ENCODE measurements at regions not wholly inside any gene's neighbourhood (a gene's known extent, or its start where the extent isn't known, plus 50 kb on each side); places are given as distances from the start of the nearest gene placed in this dataset.

DNA sequence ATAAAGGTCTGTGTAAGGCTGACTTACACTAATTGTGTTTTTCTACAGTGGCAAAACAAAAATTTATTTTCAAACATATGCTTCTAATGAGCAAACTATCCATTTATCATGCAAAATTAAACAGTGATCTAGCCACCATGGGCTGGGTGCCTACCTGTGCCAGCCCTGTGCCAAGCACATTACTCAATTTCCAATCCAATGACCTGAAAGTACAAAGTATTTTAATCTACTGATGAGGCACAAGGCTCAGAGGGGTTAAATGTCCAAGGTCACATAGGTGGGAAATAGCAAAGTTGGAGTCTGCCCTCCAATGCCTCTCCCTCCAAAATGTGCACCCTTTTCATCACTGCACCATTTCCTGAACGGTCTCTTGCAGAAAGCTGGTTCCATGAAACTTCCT, 279.1 kb upstream of the FMN2 start:
- H3K27ac ChIP-seq (ENCODE audit: low read length) = no peak overlapping the region
- peaks cover 0 to 4% of the 10 kb centered on the region in 2 donors for H3K4me1 ChIP-seq (ENCODE audit: control insufficient read depth in 1 of 2, insufficient read depth in 2 of 2, low read length in 2 of 2)
- H3K4me3 ChIP-seq (ENCODE audit: low read depth in 1 of 2, low read length in 2 of 2) = no peak overlapping the region
- H3K36me3 ChIP-seq (ENCODE audit: control insufficient read depth in 1 of 2, insufficient read depth in 2 of 2, low read length in 2 of 2) = no peaks in the 10 kb centered on the region
- H3K9me3 ChIP-seq (ENCODE audit: control insufficient read depth in 1 of 2, low read length in 2 of 2) = no peaks in the 10 kb centered on the region
- no peaks in the 10 kb centered on the region for H3K27me3 ChIP-seq (ENCODE audit: low read depth, low read length)

DNA sequence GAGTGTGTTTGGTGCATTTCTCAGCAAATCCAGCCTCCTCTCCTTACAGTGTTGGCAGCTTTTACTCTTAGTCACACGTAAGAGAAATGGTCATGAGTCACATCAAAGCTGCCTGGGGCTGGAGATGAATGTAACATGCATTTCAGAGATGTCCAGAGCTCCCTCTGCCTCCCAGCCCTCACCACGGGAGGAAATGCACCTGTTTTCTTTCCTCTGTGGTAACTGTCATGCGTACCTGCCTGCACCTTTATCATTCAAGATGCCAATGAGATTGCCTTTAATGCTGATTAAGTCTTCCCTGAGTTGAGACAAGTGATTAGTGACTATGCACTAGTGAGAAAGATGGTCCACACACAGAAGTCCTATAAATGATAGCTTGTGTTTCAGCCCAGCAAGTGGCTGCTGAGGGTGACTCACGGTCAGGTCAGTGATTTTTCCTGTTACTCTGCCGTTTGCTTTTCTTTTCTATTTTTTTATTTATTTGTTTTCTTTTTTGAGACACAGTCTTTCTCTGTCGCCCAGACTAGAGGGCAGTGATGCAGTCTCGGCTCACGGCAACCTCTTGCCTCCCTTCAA, 277.3 kb upstream of the FMN2 start:
- H3K27me3 ChIP-seq (ENCODE audit: low read depth, low read length) = no peaks in the 10 kb centered on the region
- no peaks in the 10 kb centered on the region for H3K36me3 ChIP-seq (ENCODE audit: control insufficient read depth in 1 of 2, insufficient read depth in 2 of 2, low read length in 2 of 2)
- H3K27ac ChIP-seq (ENCODE audit: low read length) = no peak overlapping the region
- peaks cover 0 to 4% of the 10 kb centered on the region in 2 donors for H3K4me1 ChIP-seq (ENCODE audit: control insufficient read depth in 1 of 2, insufficient read depth in 2 of 2, low read length in 2 of 2)
- no peak overlapping the region for H3K4me3 ChIP-seq (ENCODE audit: low read depth in 1 of 2, low read length in 2 of 2)
- no peaks in the 10 kb centered on the region for H3K9me3 ChIP-seq (ENCODE audit: control insufficient read depth in 1 of 2, low read length in 2 of 2)

DNA sequence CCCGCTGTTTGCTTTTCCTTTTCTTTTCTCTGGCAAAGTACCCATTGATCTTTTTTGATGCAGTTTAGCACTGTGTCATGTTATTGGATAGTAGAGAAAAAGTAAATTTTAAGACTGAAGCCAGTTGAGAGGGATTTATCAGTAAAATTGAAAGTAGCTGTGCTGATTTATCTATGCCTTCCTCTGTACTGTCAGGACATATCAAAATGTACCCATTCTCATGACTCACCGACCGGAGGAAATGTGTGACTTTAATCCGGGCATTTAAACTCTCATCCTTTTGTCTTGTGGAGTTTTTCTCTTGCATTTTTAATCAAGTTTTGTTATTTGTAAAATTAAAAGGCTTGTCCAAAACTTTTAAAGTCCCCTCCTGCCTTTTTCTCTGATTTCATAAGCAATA, 276.6 kb upstream of the FMN2 start:
- no peak overlapping the region for H3K4me3 ChIP-seq (ENCODE audit: low read depth in 1 of 2, low read length in 2 of 2)

DNA sequence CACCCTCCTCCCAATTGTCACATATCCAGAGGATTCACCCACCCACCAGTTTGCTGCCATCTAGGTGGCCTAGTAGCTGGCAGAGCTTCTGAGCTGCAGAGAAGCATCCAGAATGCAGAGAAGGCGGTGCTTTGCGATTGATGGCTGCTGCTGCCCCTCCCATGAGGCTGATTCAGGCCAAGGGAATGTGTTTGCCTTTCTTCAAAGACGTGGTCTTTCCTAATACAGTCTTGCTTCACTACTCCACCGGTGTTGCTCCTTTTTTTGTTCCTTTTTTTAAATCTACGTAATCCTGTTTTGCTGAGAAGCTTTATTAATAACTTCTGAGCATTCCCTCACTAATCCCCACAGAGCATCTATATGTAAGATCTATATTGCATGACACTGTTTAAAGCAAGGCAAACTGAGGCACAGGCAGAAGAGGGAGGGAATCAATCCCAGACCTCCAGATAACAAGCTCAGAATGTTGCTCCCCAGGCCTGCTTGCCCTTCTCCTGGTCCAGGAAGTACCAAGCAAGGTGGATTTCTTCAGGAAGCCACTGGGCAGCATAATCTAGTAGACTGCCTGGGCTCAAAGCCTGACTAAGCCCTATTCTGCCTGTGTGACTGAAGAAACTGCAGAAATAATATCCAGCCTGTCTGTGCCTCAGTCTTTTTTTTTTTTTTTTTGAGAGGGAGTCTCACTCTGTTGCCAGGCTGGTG, 275.5 kb upstream of the FMN2 start:
- Histone ChIP-seq H3K27ac (ENCODE audit: low read length) (peak overlapping the region; percentile 80), H3K4me1 (ENCODE audit: control insufficient read depth in 1 of 2, insufficient read depth in 2 of 2, low read length in 2 of 2) (no peaks in the 10 kb centered on the region), H3K4me3 (ENCODE audit: low read depth in 1 of 2, low read length in 2 of 2) (no peak overlapping the region), H3K27me3 (ENCODE audit: low read depth, low read length) (no peaks in the 10 kb centered on the region), H3K36me3 (ENCODE audit: control insufficient read depth in 1 of 2, insufficient read depth in 2 of 2, low read length in 2 of 2) (no peaks in the 10 kb centered on the region), H3K9me3 (ENCODE audit: control insufficient read depth in 1 of 2, low read length in 2 of 2) (no peaks in the 10 kb centered on the region)

More for the DNA sequence above, 276.6 kb upstream of the FMN2 start:
- H3K9me3 ChIP-seq (ENCODE audit: control insufficient read depth in 1 of 2, low read length in 2 of 2) = no peaks in the 10 kb centered on the region
- H3K4me1 ChIP-seq (ENCODE audit: control insufficient read depth in 1 of 2, insufficient read depth in 2 of 2, low read length in 2 of 2) = peaks cover 0 to under 1% of the 10 kb centered on the region in 2 donors
- H3K27ac ChIP-seq (ENCODE audit: low read length) = no peak overlapping the region
- H3K36me3 ChIP-seq (ENCODE audit: control insufficient read depth in 1 of 2, insufficient read depth in 2 of 2, low read length in 2 of 2) = no peaks in the 10 kb centered on the region
- H3K27me3 ChIP-seq (ENCODE audit: low read depth, low read length) = no peaks in the 10 kb centered on the region

DNA sequence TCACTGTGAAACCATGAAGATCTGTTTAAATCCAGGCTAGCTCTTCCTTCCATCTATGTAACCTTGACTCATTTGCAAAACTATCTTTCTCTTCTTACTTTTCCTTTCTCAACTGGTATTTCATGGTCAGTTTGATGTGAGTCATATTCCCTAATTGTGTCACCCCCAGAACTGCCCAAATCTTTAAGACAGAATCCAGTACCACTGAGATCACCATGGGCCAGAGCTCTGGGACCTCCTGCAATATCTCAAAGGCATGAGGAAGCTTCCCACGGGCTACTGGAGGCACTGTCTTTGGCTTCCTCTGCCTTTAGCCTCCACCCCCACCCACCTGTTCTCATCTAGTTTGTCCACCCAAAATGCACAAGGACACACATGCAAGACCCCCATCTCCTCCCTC, 274.4 kb upstream of the FMN2 start:
- Histone ChIP-seq H3K4me3 (ENCODE audit: low read depth in 1 of 2, low read length in 2 of 2) (no peak overlapping the region), H3K4me1 (ENCODE audit: control insufficient read depth in 1 of 2, insufficient read depth in 2 of 2, low read length in 2 of 2) (no peaks in the 10 kb centered on the region), H3K9me3 (ENCODE audit: control insufficient read depth in 1 of 2, low read length in 2 of 2) (no peaks in the 10 kb centered on the region), H3K27me3 (ENCODE audit: low read depth, low read length) (no peaks in the 10 kb centered on the region), H3K36me3 (ENCODE audit: control insufficient read depth in 1 of 2, insufficient read depth in 2 of 2, low read length in 2 of 2) (no peaks in the 10 kb centered on the region), H3K27ac (ENCODE audit: low read length) (peak overlapping the region; percentile 80)

DNA sequence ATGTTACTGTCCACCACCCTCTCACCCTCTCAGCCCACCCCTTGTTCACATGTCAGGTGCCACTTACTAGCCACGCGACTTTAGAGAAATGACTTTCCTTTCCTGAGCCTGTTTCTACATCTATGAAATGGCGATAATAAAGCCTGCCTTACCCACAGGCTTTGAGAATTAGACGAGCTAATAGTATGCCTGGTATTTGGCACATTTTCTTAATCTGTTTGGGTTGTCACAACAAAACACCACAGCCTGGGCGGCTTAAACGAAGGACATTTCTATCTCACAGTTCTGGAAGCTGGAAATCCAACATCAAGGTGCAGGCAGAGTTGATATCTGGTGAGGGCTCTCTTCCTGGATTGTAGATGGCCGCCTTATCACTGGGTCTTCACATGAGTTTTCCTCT, 273.9 kb upstream of the FMN2 start:
- Histone ChIP-seq H3K4me1 (ENCODE audit: control insufficient read depth in 1 of 2, insufficient read depth in 2 of 2, low read length in 2 of 2) (no peaks in the 10 kb centered on the region), H3K27ac (ENCODE audit: low read length) (peak overlapping the region; percentile 80), H3K9me3 (ENCODE audit: control insufficient read depth in 1 of 2, low read length in 2 of 2) (no peaks in the 10 kb centered on the region), H3K4me3 (ENCODE audit: low read depth in 1 of 2, low read length in 2 of 2) (no peak overlapping the region), H3K36me3 (ENCODE audit: control insufficient read depth in 1 of 2, insufficient read depth in 2 of 2, low read length in 2 of 2) (no peaks in the 10 kb centered on the region), H3K27me3 (ENCODE audit: low read depth, low read length) (no peaks in the 10 kb centered on the region)

DNA sequence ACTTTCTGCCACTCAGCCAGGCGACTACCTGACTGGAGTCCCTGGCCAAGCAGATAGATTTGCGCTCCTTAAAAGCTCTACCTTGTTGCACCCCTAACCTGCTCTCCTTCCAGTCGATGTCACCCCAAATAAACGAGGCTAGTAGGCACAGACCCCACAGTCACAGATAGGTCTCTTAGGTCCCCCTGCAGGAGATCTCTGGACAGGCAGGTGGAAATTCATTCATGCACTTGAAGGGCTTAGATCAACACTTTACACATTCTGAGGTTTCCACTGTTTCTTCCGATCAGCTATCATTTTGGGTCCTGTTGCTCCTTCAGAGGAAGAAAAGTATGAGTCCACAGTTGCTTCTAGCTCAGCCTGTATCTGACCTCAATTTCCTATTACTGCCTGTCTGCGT, 272.6 kb upstream of the FMN2 start:
- H3K27ac ChIP-seq (ENCODE audit: low read length) = no peak overlapping the region
- no peaks in the 10 kb centered on the region for H3K36me3 ChIP-seq (ENCODE audit: control insufficient read depth in 1 of 2, insufficient read depth in 2 of 2, low read length in 2 of 2)
- no peaks in the 10 kb centered on the region for H3K27me3 ChIP-seq (ENCODE audit: low read depth, low read length)
- H3K4me1 ChIP-seq (ENCODE audit: control insufficient read depth in 1 of 2, insufficient read depth in 2 of 2, low read length in 2 of 2) = no peaks in the 10 kb centered on the region
- H3K4me3 ChIP-seq (ENCODE audit: low read depth in 1 of 2, low read length in 2 of 2) = no peak overlapping the region
- H3K9me3 ChIP-seq (ENCODE audit: control insufficient read depth in 1 of 2, low read length in 2 of 2) = no peaks in the 10 kb centered on the region

DNA sequence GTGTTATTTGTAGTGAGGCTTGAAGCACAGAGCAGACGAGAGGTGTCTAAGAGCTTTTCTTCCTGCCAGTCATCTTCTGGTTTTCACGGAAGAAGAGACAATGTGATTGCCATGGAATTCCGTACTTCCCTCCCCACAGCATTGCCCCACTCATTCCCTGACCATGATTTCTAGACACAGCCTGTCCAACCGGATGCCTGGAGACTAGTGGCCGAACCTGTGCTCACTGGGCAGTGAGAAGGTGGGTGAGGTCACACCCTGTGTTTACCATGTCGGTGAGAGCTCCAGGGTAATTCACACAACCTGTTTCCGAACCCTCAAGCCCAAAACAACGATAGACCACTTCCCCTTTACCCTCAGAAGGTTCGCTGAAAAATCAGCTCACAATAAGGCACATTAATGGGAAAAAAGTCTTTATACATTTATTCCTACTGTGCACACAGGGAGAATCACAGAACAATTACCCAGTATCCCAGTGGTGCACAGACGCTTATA, 271.9 kb upstream of the FMN2 start:
- Histone ChIP-seq H3K9me3 (ENCODE audit: control insufficient read depth in 1 of 2, low read length in 2 of 2) (no peaks in the 10 kb centered on the region), H3K27me3 (ENCODE audit: low read depth, low read length) (no peaks in the 10 kb centered on the region), H3K36me3 (ENCODE audit: control insufficient read depth in 1 of 2, insufficient read depth in 2 of 2, low read length in 2 of 2) (no peaks in the 10 kb centered on the region), H3K27ac (ENCODE audit: low read length) (no peak overlapping the region), H3K4me3 (ENCODE audit: low read depth in 1 of 2, low read length in 2 of 2) (no peak overlapping the region), H3K4me1 (ENCODE audit: control insufficient read depth in 1 of 2, insufficient read depth in 2 of 2, low read length in 2 of 2) (no peaks in the 10 kb centered on the region)

DNA sequence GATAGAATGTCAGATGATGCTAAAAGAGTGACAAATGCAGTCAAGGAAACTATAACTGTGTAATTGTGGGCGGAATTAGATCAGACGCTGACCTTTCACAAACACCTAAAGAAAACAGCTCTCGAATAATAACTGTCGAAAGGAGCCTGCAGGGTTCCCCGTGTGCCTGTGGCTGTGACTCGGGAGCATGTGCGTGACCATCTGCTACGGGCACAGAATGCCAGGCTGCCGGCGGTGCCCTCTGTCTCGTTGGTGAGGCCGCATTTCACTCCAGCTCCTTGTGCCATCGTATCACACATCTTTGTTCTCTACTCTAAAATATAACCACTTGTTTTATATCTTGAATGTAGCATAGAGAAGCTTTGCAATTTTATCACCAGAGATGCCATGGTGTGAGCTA, 267.8 kb upstream of the FMN2 start:
- H3K4me3 ChIP-seq (ENCODE audit: low read depth in 1 of 2, low read length in 2 of 2) = no peak overlapping the region
- no peaks in the 10 kb centered on the region for H3K9me3 ChIP-seq (ENCODE audit: control insufficient read depth in 1 of 2, low read length in 2 of 2)
- no peak overlapping the region for H3K27ac ChIP-seq (ENCODE audit: low read length)
- no peaks in the 10 kb centered on the region for H3K4me1 ChIP-seq (ENCODE audit: control insufficient read depth in 1 of 2, insufficient read depth in 2 of 2, low read length in 2 of 2)
- no peaks in the 10 kb centered on the region for H3K27me3 ChIP-seq (ENCODE audit: low read depth, low read length)
- no peaks in the 10 kb centered on the region for H3K36me3 ChIP-seq (ENCODE audit: control insufficient read depth in 1 of 2, insufficient read depth in 2 of 2, low read length in 2 of 2)

DNA sequence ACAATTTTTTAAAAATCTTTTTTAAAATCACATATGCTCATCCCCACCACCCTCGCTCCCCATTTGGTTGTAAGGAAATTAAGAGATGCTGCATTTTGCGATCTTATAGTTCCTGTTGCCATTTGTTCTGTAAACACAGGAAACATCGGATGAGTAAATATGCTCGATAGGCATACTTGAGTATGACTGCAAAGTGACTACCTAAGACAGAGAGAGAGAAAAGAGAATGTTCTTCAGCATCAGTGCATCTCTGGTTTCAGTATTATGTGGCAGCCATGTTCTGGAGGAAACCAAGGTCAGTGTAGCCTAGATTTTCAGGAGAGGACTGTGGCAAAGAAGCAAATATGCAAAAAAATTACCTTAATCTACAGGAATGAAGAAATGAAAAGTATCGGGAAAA, 265.5 kb upstream of the FMN2 start:
- no peak overlapping the region for H3K4me3 ChIP-seq (ENCODE audit: low read depth in 1 of 2, low read length in 2 of 2)
- H3K27me3 ChIP-seq (ENCODE audit: low read depth, low read length) = no peaks in the 10 kb centered on the region
- no peaks in the 10 kb centered on the region for H3K36me3 ChIP-seq (ENCODE audit: control insufficient read depth in 1 of 2, insufficient read depth in 2 of 2, low read length in 2 of 2)
- no peaks in the 10 kb centered on the region for H3K4me1 ChIP-seq (ENCODE audit: control insufficient read depth in 1 of 2, insufficient read depth in 2 of 2, low read length in 2 of 2)
- H3K9me3 ChIP-seq (ENCODE audit: control insufficient read depth in 1 of 2, low read length in 2 of 2) = no peaks in the 10 kb centered on the region
- no peak overlapping the region for H3K27ac ChIP-seq (ENCODE audit: low read length)

DNA sequence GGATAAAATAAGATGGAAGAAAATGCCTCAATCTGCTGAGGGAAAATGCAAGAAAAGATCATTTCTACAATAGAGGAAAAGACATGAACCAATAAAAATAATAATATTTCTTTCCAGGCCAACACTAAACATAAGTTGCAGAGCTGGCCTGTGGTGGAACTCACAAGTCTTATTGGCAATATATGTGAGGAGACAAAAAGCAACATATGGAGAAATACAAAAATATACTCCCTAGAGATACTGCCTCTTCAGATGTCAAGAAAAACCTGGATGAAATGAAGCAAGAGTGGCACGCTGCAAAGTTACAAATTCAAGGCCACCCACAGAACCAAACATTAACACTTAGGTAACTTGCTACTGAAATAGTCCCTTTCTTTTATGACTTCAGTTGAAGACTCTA, 264.9 kb upstream of the FMN2 start:
- H3K4me1 ChIP-seq (ENCODE audit: control insufficient read depth in 1 of 2, insufficient read depth in 2 of 2, low read length in 2 of 2) = no peaks in the 10 kb centered on the region
- no peak overlapping the region for H3K4me3 ChIP-seq (ENCODE audit: low read depth in 1 of 2, low read length in 2 of 2)
- H3K36me3 ChIP-seq (ENCODE audit: control insufficient read depth in 1 of 2, insufficient read depth in 2 of 2, low read length in 2 of 2) = no peaks in the 10 kb centered on the region
- no peak overlapping the region for H3K27ac ChIP-seq (ENCODE audit: low read length)
- no peaks in the 10 kb centered on the region for H3K27me3 ChIP-seq (ENCODE audit: low read depth, low read length)
- no peaks in the 10 kb centered on the region for H3K9me3 ChIP-seq (ENCODE audit: control insufficient read depth in 1 of 2, low read length in 2 of 2)

DNA sequence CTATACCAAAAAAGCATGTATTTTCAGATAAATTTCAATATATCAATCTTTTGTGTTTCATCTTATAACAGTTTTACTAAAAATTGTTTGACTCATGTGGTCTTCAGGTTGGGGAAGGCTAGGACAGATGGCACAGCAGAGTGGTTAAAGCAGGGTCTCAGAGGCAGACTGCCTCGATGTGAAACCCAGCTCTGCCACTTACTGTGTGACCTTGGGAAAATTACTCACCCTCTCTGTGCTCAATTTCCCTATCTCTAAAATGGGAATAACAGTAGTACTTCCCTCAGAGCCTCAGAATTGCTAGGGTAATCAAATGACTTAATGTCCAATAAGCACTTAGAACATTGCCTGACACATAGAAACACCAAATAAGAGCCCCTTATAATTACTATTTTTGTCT, 262.1 kb upstream of the FMN2 start:
- H3K27ac ChIP-seq (ENCODE audit: low read length) = no peak overlapping the region
- no peaks in the 10 kb centered on the region for H3K27me3 ChIP-seq (ENCODE audit: low read depth, low read length)
- peaks cover 0 to 3% of the 10 kb centered on the region in 2 donors for H3K4me1 ChIP-seq (ENCODE audit: control insufficient read depth in 1 of 2, insufficient read depth in 2 of 2, low read length in 2 of 2)
- H3K36me3 ChIP-seq (ENCODE audit: control insufficient read depth in 1 of 2, insufficient read depth in 2 of 2, low read length in 2 of 2) = no peaks in the 10 kb centered on the region
- H3K4me3 ChIP-seq (ENCODE audit: low read depth in 1 of 2, low read length in 2 of 2) = no peak overlapping the region
- H3K9me3 ChIP-seq (ENCODE audit: control insufficient read depth in 1 of 2, low read length in 2 of 2) = no peaks in the 10 kb centered on the region

Measured in muscle layer of duodenum (tissue), 2 donors.